ENCODE measurements at regions not wholly inside any gene's neighbourhood (a gene's known extent, or its start where the extent isn't known, plus 50 kb on each side); places are given as distances from the start of the nearest gene placed in this dataset.

DNA sequence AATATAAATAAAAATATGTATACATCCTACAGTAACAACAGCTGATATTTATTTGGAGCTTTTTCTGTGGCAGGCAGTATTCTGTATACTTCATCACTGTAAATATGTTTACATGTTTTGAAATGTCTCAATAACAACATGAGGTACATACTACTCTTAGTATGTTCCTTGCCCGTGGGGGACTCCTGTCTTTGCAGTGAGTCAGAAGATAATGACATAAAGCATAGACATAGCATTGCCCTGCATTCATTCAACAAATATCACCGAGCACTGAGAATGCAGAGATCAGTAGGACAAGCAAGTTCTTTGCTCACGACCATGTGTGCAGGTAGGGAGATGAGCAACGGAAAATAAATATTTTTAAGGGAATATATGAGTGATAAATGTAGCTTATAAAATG is 246.5 kb downstream of the LTN1 start:
- DNase-seq: no peak

DNA sequence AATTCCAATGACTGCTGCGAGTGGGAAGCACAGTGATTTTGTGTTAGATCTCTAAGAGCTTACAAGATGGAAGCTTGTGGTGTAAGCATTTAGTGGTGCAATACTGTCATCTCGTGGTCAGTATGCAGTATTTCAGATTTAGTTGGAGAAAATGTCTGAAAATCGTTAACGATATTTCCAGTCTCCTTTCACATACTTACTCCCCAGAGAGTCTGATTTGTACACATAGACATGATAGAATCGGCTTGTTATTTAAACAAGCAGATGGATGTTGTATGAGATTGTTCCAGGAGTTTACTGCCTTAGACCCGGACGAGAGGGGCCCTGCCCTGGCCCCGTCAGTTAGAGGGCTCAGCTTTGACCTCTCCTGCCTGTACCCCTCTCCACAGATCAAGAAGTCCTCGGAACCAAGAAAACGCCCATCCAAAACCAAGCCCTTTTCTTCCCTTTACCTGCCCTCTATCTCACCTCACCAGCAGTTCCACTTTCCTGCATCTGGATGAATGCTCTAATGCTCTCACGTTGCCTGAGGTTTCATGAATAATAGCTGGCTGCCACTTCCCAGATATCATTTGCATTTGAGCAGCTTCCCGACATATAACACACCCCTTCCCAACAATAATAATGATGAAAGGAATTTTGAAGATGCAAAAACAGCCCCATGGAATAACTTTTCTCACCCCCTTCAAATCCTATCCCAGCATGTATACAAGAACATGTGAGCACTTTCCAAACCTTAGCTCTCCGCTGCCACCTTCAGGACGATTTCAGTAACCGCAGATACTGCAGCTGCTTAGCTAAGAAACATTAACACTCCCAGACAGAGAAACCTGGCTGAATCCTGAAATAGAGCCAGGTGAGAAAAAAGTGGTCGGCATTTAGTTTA is 247.3 kb downstream of the LTN1 start:
- no peak for DNase-seq

DNA sequence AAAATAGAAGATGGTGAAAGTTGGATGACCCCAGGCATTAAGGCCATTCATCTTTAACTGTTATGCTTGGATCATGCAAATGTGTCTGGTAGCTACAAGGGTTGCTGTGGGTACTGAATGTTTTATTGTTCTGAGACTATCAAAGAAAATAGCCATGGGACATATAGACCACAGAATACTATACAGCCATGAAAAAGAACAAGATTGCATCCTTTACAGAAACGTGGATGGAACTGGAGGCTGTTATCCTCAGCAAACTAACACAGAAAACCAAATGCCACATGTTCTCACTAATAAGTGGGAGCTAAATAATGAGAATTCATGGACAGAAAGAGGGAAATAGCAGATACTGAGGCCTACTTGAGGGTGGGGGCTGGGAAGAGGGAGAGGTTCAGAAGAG is 249.0 kb downstream of the LTN1 start:
- no peak for DNase-seq

DNA sequence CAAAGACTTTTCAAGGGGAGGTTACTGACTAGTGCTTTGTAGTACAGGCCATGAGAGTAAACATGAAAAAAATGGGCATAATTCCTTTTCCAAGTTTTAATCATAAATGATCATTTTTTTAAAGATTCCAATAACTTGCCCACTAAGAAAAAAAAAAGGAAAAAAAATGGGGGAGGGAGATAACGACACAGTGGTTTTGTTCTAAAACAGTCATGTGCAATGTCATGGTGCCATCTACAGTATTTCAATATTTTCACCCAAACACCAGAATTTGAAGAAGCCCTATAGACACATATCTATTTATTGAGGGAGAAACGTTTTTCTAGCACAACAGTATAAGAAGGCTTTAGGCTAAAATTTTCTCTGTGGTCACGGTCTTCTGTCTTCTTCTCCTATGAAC is 250.2 kb downstream of the LTN1 start:
- no peak for DNase-seq

DNA sequence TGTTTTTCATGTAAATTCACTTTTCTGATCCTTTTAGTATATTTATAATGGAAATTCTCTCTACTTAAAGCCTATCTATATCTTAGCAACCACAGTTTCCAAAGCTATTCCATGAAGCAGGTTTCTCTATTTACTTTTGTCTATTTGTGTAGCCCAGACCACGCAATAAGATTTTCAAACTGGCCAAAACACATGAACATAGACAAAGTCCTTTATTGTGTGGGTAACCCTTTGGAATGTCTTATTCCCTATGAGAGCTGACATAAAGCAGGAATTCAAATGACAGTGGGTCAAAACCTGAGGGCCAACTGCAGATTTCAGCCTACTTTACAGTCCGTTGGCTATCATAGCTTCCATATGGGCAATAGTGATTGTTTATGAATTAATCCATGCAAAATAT is 252.6 kb downstream of the LTN1 start:
- no peak for DNase-seq

DNA sequence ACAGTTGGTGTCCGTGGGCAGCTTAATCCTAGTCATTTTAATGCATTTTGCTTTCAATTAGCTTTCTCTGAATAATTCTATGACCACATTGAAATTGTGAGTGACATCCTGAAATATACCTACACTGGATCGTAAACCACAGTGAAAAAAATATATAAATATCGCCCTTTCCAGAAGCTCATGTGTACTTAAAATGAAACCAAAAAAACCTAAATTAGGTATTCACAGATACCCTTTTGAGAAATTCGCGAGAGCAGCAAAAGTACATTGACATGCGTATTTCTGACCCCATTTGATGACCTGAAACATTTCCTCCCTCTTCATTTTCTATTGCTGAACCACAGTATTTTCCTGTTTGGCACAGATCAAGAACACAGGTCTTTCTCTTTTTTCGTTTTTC is 253.8 kb downstream of the LTN1 start:
- DNase-seq: no peak

DNA sequence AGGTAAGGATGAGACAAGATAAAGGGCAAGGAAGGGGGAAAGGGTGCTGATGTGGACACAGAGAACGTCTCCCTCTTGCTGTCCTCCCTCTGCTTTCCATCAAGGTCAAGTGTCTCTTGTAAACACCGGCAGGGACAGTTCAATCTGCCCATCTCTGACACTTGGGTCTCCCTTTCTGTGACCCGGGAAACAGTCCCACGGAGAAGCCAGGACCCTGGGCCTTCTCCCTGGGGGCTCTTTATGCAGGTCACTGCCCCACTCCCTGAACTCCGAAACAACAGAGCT is 254.3 kb downstream of the LTN1 start:
- DNase-seq: no peak

DNA sequence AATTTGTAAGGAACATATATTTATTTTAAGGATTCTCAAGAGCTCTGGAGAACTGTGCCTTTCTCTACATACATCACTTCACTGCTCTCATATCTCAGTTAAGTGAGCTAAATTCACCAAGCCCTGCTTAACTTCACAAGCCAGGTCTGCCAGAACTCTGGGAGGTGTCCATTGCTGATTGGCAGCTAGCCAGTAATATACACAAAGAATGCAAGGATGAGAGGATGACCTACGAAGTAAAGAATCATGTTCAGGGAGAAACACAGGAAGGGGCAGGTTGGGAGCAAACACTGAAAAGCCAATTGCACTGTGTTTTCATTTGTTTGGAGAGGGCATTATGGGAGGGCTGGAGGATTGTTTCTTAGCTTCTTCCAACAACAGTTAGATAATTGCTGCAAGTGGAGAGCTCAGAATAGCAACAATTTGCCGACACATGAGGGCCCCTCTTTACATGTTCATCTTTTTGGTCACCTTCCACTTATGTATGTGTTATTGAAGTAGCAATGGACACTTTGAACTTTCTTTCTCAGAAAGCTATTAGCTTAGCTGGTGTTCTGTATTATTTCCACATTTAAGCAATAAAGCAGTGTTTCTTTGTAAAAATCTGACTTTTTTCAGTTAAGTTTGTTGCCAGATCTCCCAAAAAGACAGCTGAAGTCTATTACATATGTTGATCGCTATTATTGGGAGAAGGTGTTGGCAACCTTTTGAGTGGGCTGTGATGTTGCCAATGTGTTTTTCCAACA is 254.8 kb downstream of the LTN1 start:
- no peak for DNase-seq

DNA sequence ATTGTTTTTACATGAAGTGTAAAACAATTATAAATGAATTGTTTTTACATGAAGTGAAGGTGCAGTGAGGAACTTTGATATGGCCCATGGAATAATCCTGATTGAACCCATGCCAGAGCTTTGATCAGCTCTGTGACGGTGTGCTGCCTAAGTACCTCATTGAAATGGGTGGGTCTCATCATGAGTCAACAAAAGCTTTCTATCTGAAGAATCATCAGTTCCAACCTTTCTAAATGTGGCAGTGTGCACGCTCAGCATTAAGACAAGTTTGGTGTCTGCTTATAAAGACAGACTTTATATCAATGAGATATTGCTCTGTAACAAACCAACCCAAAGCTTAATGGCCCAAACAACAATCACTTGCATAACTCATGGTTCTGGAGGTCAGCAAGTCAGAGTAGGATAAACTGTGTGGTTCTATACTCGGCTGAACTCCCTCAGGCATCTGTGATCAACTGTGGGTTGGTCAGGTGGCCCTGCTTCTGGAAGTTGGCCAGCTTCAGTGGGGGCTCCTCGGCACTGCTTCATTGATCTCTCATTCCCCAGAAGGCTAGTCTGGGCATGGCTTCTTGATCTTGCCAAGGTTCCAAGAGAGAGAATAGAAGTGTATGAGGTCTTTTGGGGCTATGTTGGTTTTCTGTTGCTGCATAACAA is 258.0 kb downstream of the LTN1 start:
- no peak for DNase-seq

DNA sequence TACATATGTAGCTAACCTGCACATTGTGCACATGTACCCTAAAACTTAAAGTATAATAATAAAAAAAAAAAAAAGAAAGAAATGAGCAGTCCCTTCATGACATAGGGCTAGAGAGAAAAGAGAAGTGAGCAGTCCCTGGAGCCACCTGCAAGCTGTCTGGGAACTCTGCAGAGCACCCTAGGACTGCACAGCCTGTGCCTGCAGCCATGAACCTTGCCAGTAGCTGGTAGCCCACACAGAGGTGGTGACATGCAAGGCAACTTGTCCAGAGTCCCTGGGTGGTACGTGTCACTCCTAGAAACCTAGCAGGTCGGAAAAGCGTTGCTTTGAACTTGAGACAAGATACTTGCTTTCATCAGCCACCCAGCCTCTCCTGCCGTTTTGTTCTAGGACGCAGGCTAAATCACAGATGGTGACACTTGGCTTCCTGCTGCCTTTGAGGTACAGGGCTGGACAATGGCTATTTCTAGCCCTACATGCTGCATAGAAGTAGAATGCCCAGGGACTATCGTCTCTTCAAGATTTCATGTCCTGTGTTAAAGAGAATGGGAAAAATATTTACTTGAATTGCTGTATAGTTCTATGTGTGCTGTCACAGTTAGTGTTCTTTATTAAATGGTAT is 260.9 kb downstream of the LTN1 start:
- no peak for DNase-seq

DNA sequence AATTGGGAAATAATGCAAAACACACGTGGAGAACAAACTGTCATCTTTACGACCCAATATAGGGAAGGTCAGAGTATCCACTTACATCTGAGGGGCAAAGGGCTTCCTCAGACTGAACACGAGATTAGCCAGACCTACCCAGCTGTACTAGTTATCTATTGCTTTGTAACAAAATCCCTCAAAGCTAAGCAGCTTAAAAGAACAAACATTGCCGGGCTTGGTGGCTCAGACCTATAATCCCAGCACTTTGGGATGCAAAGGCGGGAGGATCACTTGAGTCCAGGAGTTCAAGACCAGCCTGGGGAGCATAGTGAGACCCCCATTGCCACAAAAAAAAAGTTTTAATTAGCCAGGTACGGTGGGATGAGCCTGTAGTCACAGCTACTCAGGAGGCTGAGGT is 262.8 kb downstream of the LTN1 start:
- DNase-seq: no peak

DNA sequence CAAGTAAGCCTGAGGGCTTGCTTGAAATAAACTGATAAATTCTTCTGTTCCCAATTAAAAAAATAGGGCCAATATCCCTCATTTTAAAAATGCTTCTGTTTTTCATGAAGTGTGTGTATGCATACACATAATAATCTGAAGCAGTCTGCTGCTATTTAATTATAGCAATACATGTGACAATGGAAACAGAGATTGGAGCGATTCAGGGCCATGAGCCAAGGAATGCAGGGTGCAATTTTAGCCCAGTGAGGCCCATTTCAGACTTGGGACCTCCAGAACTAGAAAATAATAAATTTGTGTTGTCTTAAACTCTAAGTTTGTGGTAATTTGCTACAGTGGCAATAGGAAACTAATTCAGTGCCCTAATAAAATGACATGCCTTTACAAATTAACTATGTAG is 264.9 kb downstream of the LTN1 start:
- DNase-seq: no peak

DNA sequence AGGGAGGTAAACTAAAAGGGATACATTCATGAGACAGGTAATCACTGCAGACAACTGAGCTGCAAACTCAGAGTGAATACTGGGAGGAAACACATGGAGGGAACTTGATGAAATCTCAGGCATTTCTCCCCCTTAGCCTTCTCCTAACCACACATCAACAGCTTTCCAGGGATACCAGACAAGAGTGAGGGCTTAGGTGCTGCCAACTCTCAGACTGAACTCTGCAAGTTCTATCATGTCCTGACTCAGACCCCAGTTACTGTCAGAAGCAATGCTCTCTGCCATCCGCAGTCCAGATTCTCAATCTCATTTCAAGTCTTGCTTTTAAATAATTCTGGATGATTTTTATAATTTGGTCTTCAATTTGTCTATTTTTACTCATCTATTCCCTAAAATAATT is 267.3 kb downstream of the LTN1 start:
- no peak for DNase-seq

DNA sequence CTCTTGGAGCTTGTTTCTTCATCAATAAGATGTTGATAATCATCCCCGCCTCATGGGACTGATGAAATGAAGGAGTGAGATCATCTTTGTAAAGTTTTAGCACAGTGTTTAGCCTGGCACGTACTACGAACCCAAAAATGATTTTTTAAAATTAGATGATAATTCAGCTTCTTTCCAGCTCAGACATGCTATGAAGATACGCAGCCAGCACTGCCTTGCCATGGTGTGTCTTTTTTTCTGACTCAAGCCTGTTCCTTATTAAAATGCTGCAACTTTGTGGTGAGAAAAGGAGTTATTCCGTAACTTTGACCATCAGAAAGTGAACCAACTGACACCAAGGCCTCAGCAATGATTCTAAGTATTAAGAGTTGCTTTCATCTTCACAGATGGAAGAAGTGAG is 269.0 kb downstream of the LTN1 start:
- no peak for DNase-seq

DNA sequence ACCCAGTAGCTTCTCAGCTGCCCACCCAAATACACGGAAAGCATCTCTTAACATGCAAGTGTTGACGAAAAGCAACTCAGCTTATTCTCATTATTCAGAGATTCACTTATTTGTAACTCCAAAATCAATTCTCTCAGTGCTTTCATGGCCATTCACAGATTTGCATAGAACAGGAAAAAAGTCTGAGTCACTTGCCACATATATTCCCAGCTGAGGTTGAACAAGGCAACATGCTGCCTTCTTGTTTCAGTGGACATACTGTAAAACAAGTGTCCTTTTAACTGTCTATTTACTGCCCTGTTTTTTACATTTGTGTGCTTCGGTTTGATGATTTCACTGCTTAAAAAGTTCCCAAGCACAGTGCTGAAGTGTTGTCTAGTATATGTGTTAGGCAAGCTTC is 273.0 kb downstream of the LTN1 start:
- no peak for DNase-seq

DNA sequence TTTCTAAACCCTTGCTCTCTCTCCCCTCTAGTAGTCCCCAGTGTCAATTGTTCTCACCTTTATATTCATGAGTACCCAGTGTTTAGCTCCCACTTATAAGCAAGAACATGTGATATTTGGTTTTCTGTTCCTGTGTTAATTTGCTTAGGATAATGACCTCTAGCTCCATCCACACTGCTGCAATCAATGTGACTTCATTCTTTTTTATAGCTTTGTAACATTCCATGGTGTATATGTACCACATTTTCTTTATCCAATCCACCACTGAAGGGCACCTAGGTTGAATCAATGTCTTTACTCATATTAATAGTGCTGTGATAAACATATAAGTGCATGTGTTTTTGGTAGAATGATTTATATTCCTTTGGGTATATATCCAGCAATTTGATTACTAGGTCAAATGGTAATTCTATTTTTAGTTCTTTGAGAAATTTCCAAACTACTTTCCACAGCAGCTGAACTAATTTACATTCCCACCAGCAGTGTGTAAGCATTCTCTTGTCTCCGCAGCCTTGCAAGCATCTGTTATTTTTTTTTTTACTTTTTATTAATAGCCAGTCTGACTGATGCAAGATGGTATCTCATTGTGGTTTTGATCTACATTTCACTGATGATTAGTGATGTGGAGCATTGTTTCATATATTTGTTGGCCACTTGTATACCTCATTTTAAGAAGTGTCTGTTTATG is 277.8 kb downstream of the LTN1 start:
- DNase-seq: no peak

DNA sequence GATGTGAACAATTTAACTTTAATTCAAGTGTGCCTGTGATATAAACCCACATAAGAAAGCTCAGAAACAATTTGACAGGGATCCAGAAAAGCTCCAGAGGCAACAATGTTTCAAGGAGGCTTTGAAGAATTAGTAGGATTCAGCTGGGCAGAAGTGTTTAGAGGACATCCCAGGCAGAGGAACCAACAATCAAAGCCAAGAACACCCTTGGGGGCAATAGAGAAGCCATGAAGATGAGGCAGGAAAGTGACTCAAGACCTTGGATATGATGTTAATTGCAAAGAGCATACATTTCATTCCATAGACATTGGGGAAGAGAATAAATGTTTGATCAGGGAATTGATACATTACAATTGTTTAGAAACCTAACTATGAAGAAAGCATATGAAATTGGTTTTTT is 280.3 kb downstream of the LTN1 start:
- DNase-seq: no peak

DNA sequence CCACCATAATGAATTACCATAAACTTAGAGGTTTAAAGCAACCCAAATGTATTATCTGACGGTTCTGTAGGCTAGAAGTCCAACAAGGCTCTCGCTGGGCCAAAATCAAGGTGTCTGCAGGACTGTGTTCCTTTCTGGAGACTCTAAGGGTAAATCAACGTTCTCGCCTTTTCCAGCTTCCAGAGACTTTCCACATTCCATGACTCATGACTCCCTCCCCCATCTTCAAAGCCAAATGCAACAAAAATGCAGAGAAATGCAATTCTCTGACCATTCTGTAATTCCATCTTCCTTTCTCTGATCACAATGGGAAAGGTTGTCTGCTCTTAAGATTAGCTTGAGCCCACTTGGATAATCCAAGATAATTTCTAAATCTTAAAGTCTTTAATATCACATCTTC is 287.1 kb downstream of the LTN1 start:
- no peak for DNase-seq

DNA sequence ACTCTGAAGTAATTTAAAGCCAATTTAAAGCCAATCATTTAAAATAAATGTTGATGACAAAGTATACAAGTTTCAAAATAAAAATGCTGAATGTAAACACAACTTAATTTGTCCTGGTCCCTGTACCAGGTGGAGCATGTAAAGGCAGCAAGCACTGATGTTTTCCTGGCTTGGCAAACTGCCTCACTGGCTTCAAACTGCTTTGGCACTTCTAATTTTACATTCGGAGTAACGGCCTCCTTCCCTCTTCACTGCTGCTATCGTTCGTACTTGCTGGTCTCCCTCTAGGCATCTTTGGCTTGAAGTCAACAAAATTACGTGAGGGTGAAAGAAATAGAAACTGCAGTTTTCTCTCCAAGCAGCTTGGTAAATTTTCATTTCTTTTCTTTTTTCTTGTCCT is 287.9 kb downstream of the LTN1 start:
- DNase-seq: no peak

DNA sequence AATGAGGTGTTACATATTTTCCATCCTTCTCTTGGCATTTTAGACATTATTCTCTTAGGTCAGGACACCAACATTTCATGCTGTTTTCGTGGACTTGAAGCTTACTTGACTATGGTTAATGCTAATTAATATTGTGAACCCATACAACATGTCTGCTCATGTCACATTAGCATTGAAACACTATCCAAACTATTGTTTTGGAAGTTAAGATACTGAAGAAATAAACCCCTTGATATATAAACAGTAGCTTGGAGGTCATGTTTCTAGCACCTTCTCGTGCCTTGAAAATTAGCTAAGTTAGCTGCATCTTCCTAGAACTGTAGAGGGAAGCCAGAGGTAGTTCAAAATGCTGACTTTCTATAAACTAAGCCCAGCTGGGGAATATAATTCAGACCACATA is 288.8 kb downstream of the LTN1 start:
- DNase-seq: no peak

DNA sequence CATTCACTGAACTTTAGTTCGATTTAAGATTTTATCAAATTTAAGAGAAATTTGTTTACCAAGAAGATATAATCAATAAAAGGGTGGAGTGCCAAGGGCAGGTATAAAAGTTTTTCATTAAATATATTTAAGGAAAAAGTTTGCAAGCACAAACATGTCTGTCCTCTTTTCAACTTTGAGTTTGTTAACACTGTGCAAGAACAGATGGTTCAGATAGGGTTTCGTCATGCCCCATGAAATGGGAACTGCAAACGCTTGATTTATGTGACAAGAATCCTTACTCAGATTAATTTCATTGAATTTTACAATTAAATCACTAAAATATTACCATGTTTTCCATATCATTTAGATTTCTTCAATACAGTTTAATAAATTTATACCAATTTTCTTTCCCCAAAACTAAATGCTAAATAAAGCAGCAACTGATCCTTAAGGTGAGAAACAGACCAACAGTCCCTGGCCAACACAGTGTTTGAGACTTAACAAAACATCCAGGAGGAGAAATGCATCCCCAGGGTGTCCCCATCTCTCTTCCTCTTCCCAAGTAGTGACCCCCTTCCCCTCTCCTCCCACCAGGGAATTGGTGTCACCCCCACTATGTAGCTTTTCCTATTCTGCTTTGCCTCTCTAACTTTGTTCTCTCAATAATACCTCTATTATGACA is 292.9 kb downstream of the LTN1 start:
- no peak for DNase-seq

DNA sequence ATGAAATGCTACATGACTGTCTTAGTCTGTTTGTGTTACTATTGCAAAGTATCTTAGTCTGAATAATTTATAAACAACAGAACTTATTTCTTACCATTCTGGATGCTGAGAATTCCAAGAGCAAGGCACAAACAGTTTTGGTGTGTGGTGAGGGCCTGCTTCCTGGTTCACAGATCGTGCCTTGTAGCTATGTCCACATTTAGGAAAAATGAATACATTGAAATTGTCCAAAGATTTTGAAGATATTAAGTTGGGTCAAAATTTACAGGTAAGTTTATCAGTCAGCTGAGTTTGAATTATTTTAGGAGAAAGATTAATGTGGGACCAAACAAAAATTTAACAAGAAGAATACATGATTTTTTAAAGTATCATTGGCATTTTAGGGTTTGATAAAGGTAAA is 293.5 kb downstream of the LTN1 start:
- DNase-seq: no peak
